Glutamatergic neuron (in vitro differentiated cells): ENCODE measurements at regions not wholly inside any gene's neighbourhood (a gene's known extent, or its start where the extent isn't known, plus 50 kb on each side); places are given as distances from the start of the nearest gene placed in this dataset.

Experiments
- DNase-seq: peaks from one replicate; pipeline ENCODE4 v3.0.0; 2022
- H3K27ac Mint-ChIP-seq: one replicate; pipeline ENCODE4 v1.8.0; 2020; ENCODE audit warnings: mild to moderate bottlenecking, mixed read lengths, inconsistent platforms; ENCODE audit not compliant: unreplicated experiment
- H3K27me3 Mint-ChIP-seq: one replicate; pipeline ENCODE4 v1.8.0; 2020; ENCODE audit warnings: mild to moderate bottlenecking, moderate library complexity, mixed read lengths, inconsistent platforms; ENCODE audit not compliant: unreplicated experiment
- H3K36me3 Mint-ChIP-seq: one replicate; pipeline ENCODE4 v1.8.0; 2020; ENCODE audit warnings: mild to moderate bottlenecking, mixed read lengths, inconsistent platforms; ENCODE audit not compliant: unreplicated experiment
- H3K4me1 Mint-ChIP-seq: one replicate; pipeline ENCODE4 v1.8.0; 2020; ENCODE audit warnings: mild to moderate bottlenecking, low read depth, mixed read lengths, inconsistent platforms; ENCODE audit not compliant: unreplicated experiment
- H3K4me3 Mint-ChIP-seq: one replicate; pipeline ENCODE4 v1.8.0; 2020; ENCODE audit warnings: mild to moderate bottlenecking, mixed read lengths, inconsistent platforms; ENCODE audit not compliant: unreplicated experiment
- H3K9me3 Mint-ChIP-seq: one replicate; pipeline ENCODE4 v1.8.0; 2020; ENCODE audit warnings: mild to moderate bottlenecking, moderate library complexity, mixed read lengths, inconsistent platforms; ENCODE audit not compliant: unreplicated experiment
- TF ChIP-seq, protein P1 (sequence below): fragments of 200-600 bp; sonication (generic); IDR thresholded peaks from one replicate; pipeline ENCODE4 v1.5.0; 2021; ENCODE audit not compliant: partially characterized antibody, unreplicated experiment

DNA sequence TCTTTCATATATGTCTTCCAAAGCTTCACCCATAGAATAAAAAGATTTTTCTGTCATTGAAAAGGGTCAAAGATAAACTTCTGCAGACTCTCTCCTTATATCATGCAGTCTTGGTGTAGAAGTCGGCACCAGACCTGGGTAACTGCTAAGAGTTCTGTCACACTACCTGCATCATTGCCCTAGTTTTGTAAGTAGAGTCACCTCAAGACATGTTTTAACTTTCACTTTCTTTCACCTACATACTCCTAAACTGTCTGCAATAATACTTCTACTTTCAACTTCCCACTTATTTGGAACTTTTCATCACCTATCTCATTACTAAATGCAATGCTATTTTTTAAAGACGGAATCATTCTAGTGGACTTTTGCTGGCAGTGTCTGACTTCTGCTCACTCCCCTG lies 475.6 kb upstream of the VRK2 start:
- Mint-ChIP-seq H3K36me3 (no peaks in the 10 kb centered on the region), H3K9me3 (no peaks in the 10 kb centered on the region), H3K4me1 (peaks cover 5% of the 10 kb centered on the region), H3K27me3 (no peaks in the 10 kb centered on the region), H3K4me3 (no peak overlapping the region), H3K27ac (no peak overlapping the region)
- DNase-seq = no peak
- TF ChIP-seq, protein P1, sequence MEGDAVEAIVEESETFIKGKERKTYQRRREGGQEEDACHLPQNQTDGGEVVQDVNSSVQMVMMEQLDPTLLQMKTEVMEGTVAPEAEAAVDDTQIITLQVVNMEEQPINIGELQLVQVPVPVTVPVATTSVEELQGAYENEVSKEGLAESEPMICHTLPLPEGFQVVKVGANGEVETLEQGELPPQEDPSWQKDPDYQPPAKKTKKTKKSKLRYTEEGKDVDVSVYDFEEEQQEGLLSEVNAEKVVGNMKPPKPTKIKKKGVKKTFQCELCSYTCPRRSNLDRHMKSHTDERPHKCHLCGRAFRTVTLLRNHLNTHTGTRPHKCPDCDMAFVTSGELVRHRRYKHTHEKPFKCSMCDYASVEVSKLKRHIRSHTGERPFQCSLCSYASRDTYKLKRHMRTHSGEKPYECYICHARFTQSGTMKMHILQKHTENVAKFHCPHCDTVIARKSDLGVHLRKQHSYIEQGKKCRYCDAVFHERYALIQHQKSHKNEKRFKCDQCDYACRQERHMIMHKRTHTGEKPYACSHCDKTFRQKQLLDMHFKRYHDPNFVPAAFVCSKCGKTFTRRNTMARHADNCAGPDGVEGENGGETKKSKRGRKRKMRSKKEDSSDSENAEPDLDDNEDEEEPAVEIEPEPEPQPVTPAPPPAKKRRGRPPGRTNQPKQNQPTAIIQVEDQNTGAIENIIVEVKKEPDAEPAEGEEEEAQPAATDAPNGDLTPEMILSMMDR = no peak

DNA sequence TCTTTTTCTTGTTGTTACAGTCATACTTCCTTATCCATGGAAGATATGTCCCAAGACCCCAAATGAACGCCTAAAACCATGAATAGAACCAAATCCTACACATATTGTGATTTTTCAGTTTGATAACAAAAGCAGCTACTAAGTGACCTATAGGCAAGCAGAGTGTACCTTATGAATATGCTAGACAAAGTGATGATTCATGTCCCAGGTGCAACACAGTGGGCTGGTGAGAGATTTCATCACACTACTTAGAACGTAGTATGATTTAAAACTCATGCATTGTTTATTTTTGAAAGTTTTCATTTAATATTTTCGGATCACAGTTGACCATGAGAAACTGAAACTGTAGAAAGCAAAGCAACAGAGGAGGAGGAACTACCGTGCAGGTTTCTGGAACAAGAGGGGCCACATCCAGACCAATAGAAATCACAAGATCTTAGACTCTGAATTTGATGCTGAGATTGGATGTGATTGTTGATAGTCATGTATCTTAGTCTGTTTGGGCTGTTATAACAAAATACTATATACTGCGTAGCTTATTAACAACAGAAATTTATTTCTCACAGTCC lies 470.8 kb upstream of the VRK2 start:
- Mint-ChIP-seq H3K36me3 (no peaks in the 10 kb centered on the region), H3K9me3 (no peaks in the 10 kb centered on the region), H3K27ac (no peak overlapping the region), H3K4me1 (no peaks in the 10 kb centered on the region), H3K27me3 (no peaks in the 10 kb centered on the region), H3K4me3 (no peak overlapping the region)
- TF ChIP-seq, protein P1 = no peak
- no peak for DNase-seq

DNA sequence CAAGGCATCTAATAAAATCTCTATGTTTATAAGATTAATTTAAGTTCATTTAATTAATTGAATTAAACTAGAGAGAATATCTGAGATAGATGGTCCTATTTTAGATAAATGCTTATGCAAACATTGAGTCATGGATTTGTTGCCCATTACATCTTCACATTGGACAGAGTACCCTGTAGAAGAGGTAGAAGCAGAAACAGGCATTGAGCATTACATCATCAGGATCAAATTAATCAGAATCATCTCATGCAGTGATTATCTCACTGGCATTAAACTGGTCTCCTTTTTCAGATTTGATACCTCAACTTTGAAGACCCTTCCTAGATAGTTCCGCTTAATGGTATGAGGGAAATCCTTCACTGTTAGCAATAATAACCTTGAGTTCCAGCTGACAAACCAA lies 469.6 kb upstream of the VRK2 start:
- H3K36me3 Mint-ChIP-seq = no peaks in the 10 kb centered on the region
- no peak for DNase-seq
- H3K9me3 Mint-ChIP-seq = no peaks in the 10 kb centered on the region
- TF ChIP-seq, protein P1 = no peak
- H3K27me3 Mint-ChIP-seq = no peaks in the 10 kb centered on the region
- no peak overlapping the region for H3K27ac Mint-ChIP-seq
- H3K4me3 Mint-ChIP-seq = no peak overlapping the region
- H3K4me1 Mint-ChIP-seq = no peaks in the 10 kb centered on the region

DNA sequence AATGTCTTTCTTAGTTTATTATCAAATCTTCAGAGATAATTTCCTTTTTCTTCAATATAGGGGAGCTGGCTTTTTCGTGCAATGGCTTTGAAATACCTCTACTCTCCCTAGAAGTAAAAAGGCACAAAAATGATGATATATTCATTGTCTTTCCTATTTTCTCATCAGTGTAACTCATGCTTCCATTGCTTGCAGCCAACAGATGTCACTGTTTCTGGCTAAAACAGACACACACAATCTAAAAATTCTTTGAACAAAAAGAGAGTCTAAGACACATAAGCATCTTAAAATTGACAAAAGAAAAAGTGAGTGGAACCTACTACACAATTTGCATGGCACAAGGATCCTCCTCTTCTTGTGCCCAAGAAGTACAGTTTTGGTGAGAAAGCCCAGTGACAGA lies 448.7 kb upstream of the VRK2 start:
- no peak for DNase-seq
- TF ChIP-seq, protein P1 = no peak
- Mint-ChIP-seq H3K4me1 (peaks cover 13% of the 10 kb centered on the region), H3K27ac (no peak overlapping the region), H3K36me3 (no peaks in the 10 kb centered on the region), H3K9me3 (no peaks in the 10 kb centered on the region), H3K4me3 (no peak overlapping the region), H3K27me3 (no peaks in the 10 kb centered on the region)

DNA sequence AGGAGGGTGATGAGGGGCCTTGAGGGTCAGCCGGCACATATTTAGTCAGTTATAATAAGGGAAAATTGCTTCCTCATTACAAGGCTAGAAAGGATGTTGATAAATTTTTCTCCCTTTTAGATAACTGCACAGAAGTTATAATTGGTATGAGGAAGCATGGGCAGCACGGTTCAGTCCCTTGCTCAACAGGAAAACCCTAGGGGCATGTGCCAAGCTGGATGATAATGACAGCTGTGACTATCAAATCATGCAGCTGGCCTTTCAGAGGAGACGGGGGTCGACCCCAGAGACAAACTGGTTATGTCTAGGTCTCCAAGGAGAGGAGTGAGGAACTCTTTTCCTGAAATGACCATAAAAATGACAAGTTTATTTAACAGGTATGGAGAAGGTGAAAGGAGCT lies 448.1 kb upstream of the VRK2 start:
- Mint-ChIP-seq H3K27ac (no peak overlapping the region), H3K27me3 (no peaks in the 10 kb centered on the region), H3K4me3 (no peak overlapping the region), H3K36me3 (no peaks in the 10 kb centered on the region), H3K9me3 (no peaks in the 10 kb centered on the region), H3K4me1 (peaks cover 13% of the 10 kb centered on the region)
- TF ChIP-seq, protein P1 = no peak
- DNase-seq = no peak
